Caco-2 (cell line): ENCODE measurements at regions not wholly inside any gene's neighbourhood (a gene's known extent, or its start where the extent isn't known, plus 50 kb on each side); places are given as distances from the start of the nearest gene placed in this dataset.

ENCODE experiments used
- BruUV-seq: library from RNA; stranded (reverse); fragments of 400-500 nt; replicated peaks from 2 replicates; lab custom pipeline; 2021; lab: Mats Ljungman, UMichigan
- CTCF ChIA-PET: fragments of 300-600 bp; sonication (Branson Sonifier 250); formaldehyde crosslinking; loops from one replicate; lab custom pipeline; 2022; ENCODE audit warnings: antibody characterized with exemption; lab: Charles Lee
- POLR2A ChIA-PET: fragments of 300-600 bp; sonication (Branson Sonifier 250); formaldehyde crosslinking; loops from one replicate; lab custom pipeline; 2022; ENCODE audit warnings: antibody characterized with exemption; lab: Charles Lee
- DNase-seq, 2 experiments: peaks; one replicate each; pipeline versions ENCODE4 v3.0.0 to v3.0.0-alpha.2; 2020 to 2022
- H3K27me3 ChIP-seq: replicated peaks from 2 replicates; pipeline ENCODE4 v1.6.0; 2011; ENCODE audit warnings: low read length; ENCODE audit not compliant: control insufficient read depth, insufficient read depth
- H3K36me3 ChIP-seq: 2 replicates; pipeline ENCODE4 v1.5.1; 2011; ENCODE audit warnings: low read length; ENCODE audit not compliant: control insufficient read depth, insufficient read depth
- H3K4me1 ChIP-seq: fragments of 250-450 bp; sonication (Bioruptor Pico); 2 replicates; pipeline ENCODE4 v1.5.1; 2020; ENCODE audit warnings: mild to moderate bottlenecking
- H3K4me3 ChIP-seq: 2 replicates; pipeline ENCODE4 v1.5.1; 2011; ENCODE audit warnings: low read depth, mild to moderate bottlenecking, control low read depth, low read length
- H3K9me3 ChIP-seq: fragments of 250-450 bp; sonication (Bioruptor Pico); 2 replicates; pipeline ENCODE4 v1.5.1; 2020; ENCODE audit warnings: mild to moderate bottlenecking, moderate library complexity
- H3K27ac Mint-ChIP-seq: one replicate; pipeline ENCODE4 v1.8.0; 2022; ENCODE audit warnings: mixed read lengths; ENCODE audit not compliant: unreplicated experiment
- H3K27me3 Mint-ChIP-seq: one replicate; pipeline ENCODE4 v1.8.0; 2022; ENCODE audit warnings: mixed read lengths; ENCODE audit not compliant: insufficient read depth, unreplicated experiment
- H3K36me3 Mint-ChIP-seq: one replicate; pipeline ENCODE4 v1.8.0; 2022; ENCODE audit warnings: mild to moderate bottlenecking, mixed read lengths; ENCODE audit not compliant: insufficient read depth, unreplicated experiment
- H3K4me1 Mint-ChIP-seq: one replicate; pipeline ENCODE4 v1.8.0; 2022; ENCODE audit warnings: low read depth, mixed read lengths; ENCODE audit not compliant: unreplicated experiment
- H3K4me3 Mint-ChIP-seq: one replicate; pipeline ENCODE4 v1.8.0; 2022; ENCODE audit warnings: mild to moderate bottlenecking, moderate library complexity, mixed read lengths; ENCODE audit not compliant: unreplicated experiment
- H3K9me3 Mint-ChIP-seq: one replicate; pipeline ENCODE4 v1.8.0; 2022; ENCODE audit warnings: mixed read lengths; ENCODE audit not compliant: unreplicated experiment
- intact Hi-C: fragments of 100-400 bp; cut with micrococcal nuclease; formaldehyde crosslinking; loops from one replicate; pipeline ENCODE4 v1.10.0; 2022; ENCODE audit not compliant: unreplicated experiment
- TF ChIP-seq, protein P1 (sequence below), 2 experiments: fragments of 200-600 bp in 1 of 2; IDR thresholded peaks; 1 replicate in 1 of 2; 2 replicates in 1 of 2; pipeline versions ENCODE4 v1.5.1 to v1.8.0; 2011 to 2022; ENCODE audit warnings: antibody characterized with exemption in 1 of 2, control low read depth in 1 of 2, inconsistent platforms in 1 of 2, low read depth in 1 of 2, low read length in 1 of 2, mild to moderate bottlenecking in 1 of 2, moderate library complexity in 1 of 2; ENCODE audit not compliant: insufficient read depth in 1 of 2, severe bottlenecking in 1 of 2, unreplicated experiment in 1 of 2

- DNase-seq: peak; percentile 43 to 56
- CTCF ChIA-PET: interaction anchor here (0.9 kb wide), 1 partner anchor 12 kb away, joined by 3 read pairs; no protein-coding TSS in a partner anchor
- no peak overlapping the region for H3K4me3 Mint-ChIP-seq
- POLR2A ChIA-PET: no interaction called here
- TF ChIP-seq, protein P1, sequence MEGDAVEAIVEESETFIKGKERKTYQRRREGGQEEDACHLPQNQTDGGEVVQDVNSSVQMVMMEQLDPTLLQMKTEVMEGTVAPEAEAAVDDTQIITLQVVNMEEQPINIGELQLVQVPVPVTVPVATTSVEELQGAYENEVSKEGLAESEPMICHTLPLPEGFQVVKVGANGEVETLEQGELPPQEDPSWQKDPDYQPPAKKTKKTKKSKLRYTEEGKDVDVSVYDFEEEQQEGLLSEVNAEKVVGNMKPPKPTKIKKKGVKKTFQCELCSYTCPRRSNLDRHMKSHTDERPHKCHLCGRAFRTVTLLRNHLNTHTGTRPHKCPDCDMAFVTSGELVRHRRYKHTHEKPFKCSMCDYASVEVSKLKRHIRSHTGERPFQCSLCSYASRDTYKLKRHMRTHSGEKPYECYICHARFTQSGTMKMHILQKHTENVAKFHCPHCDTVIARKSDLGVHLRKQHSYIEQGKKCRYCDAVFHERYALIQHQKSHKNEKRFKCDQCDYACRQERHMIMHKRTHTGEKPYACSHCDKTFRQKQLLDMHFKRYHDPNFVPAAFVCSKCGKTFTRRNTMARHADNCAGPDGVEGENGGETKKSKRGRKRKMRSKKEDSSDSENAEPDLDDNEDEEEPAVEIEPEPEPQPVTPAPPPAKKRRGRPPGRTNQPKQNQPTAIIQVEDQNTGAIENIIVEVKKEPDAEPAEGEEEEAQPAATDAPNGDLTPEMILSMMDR (IDR thresholded peaks at IDR 0.05; ENCODE audit: insufficient read depth in 1 of 2, low read depth in 1 of 2, low read length in 1 of 2, severe bottlenecking in 1 of 2, unreplicated experiment in 1 of 2): no peak
- intact Hi-C loops: loop anchor here (1.0 to 5.0 kb wide), 5 partner anchors 79 to 497 kb away; no protein-coding TSS in a partner anchor
- BruUV-seq: no TSS peak
- H3K27me3 Mint-ChIP-seq: no peaks in the 10 kb centered on the region
- Histone ChIP-seq H3K27me3 (no peaks in the 10 kb centered on the region), H3K9me3 (no peaks in the 10 kb centered on the region), H3K4me3 (no peak overlapping the region), H3K36me3 (no peaks in the 10 kb centered on the region), H3K4me1 (peaks cover 15% of the 10 kb centered on the region)
- peak overlapping the region; percentile 62 for H3K27ac Mint-ChIP-seq
- H3K9me3 Mint-ChIP-seq: no peaks in the 10 kb centered on the region
- no peaks in the 10 kb centered on the region for H3K36me3 Mint-ChIP-seq
- peaks cover 18% of the 10 kb centered on the region for H3K4me1 Mint-ChIP-seq
Observed at GRCh38 chr6:22749696-22750095, 180.3 kb downstream of the HDGFL1 start.

DNA sequence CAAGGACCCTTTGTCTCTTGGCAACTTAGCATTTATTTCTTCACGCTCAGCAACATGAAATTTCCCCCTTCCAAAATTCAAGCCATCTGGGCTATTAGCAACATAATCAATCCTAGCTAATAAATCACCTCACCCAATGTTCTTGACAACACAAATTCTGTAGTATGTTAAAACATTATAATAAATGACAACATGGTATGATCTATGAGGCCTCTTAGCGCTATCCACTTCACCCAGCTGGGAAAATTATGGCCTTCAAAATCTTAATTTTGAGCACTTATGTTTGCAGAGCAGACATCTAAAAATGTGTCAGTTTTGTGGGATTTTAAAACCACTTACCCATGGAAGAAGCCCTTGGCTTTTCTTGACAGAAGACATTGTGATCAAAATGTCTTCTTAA lies 181.9 kb downstream of the HDGFL1 start:
- intact Hi-C loops: no loop called here
- TF ChIP-seq, protein P1 (IDR thresholded peaks at IDR 0.05; ENCODE audit: insufficient read depth in 1 of 2, low read depth in 1 of 2, low read length in 1 of 2, severe bottlenecking in 1 of 2, unreplicated experiment in 1 of 2): no peak
- Mint-ChIP-seq H3K9me3 (no peaks in the 10 kb centered on the region), H3K36me3 (no peaks in the 10 kb centered on the region), H3K27me3 (no peaks in the 10 kb centered on the region), H3K4me1 (peaks cover 18% of the 10 kb centered on the region), H3K27ac (no peak overlapping the region), H3K4me3 (no peak overlapping the region)
- H3K27me3 ChIP-seq: no peaks in the 10 kb centered on the region
- DNase-seq: no peak
- no peak overlapping the region for H3K4me3 ChIP-seq
- H3K9me3 ChIP-seq: no peaks in the 10 kb centered on the region
- ChIA-PET POLR2A (no interaction called here), CTCF (no interaction called here)
- no TSS peak for BruUV-seq
- peaks cover 15% of the 10 kb centered on the region for H3K4me1 ChIP-seq
- H3K36me3 ChIP-seq: no peaks in the 10 kb centered on the region

DNA sequence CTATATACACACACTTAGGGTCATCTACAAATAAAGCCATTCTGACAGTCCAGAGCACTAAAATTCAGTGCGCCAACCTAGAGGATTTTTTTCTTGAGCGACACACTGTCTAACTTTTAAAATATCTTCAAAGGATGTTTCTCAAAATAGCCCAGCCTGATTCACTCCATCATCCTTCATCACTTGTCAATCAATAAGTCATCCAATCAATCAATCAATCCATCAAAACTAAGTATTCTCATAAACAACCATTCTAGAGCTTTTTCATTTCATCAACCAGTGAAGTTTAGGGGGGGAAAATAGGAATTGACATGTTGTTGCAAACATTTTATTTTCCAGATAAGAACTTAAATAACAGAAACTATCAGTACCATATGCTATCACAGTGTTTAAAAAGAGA lies 183.2 kb downstream of the HDGFL1 start:
- H3K36me3 Mint-ChIP-seq: no peaks in the 10 kb centered on the region

More for the DNA sequence above, 183.2 kb downstream of the HDGFL1 start:
- Histone ChIP-seq H3K4me3 (no peak overlapping the region), H3K9me3 (no peaks in the 10 kb centered on the region), H3K36me3 (no peaks in the 10 kb centered on the region), H3K27me3 (no peaks in the 10 kb centered on the region), H3K4me1 (peaks cover 15% of the 10 kb centered on the region)
- TF ChIP-seq, protein P1 (IDR thresholded peaks at IDR 0.05; ENCODE audit: insufficient read depth in 1 of 2, low read depth in 1 of 2, low read length in 1 of 2, severe bottlenecking in 1 of 2, unreplicated experiment in 1 of 2): no peak
- ChIA-PET CTCF (no interaction called here), POLR2A (no interaction called here)
- DNase-seq: no peak
- Mint-ChIP-seq H3K4me3 (no peak overlapping the region), H3K9me3 (no peaks in the 10 kb centered on the region), H3K4me1 (peaks cover 18% of the 10 kb centered on the region), H3K27ac (no peak overlapping the region), H3K27me3 (no peaks in the 10 kb centered on the region)
- intact Hi-C loops: no loop called here
- BruUV-seq: no TSS peak
